ENCODE measurements at regions not wholly inside any gene's neighbourhood (a gene's known extent, or its start where the extent isn't known, plus 50 kb on each side); places are given as distances from the start of the nearest gene placed in this dataset.

GRCh38 chr9:22343218-22343611, 103.4 kb upstream of the DMRTA1 start:
- WGBS = 100% methylated on average over 1 of the region's 1 CpG

GRCh38 chr9:22354699-22355384, 91.8 kb upstream of the DMRTA1 start:
- H2BK15ac ChIP-seq (ENCODE audit: low read depth, poor library complexity, severe bottlenecking) = no peak overlapping the region
- no peak overlapping the region for H3K4ac ChIP-seq (ENCODE audit: low read depth in 1 of 2, low read length in 2 of 2)
- H3K4me2 ChIP-seq (ENCODE audit: low read length, poor library complexity, severe bottlenecking) = no peak overlapping the region
- H3K4me1 ChIP-seq (ENCODE audit: control insufficient read depth, insufficient read depth, low read depth, low read length) = no peaks in the 10 kb centered on the region
- H3K27me3 ChIP-seq (ENCODE audit: control insufficient read depth in 1 of 2, insufficient read depth in 1 of 2, low read length in 2 of 2) = no peaks in the 10 kb centered on the region
- no peak overlapping the region for H2BK120ac ChIP-seq (ENCODE audit: low read depth, low read length)
- no peak overlapping the region for H3K9ac ChIP-seq (ENCODE audit: low read length)
- 96% methylated on average over 10 of the region's 13 CpGs for WGBS
- H2AK5ac ChIP-seq (ENCODE audit: low read length, severe bottlenecking) = no peak overlapping the region
- no peak overlapping the region for H4K91ac ChIP-seq (ENCODE audit: low read length)
- H3K9me3 ChIP-seq (ENCODE audit: control insufficient read depth, low read length) = peaks cover 30% of the 10 kb centered on the region
- H3K79me1 ChIP-seq (replicated peaks; ENCODE audit: low read length, poor library complexity, severe bottlenecking) = no peaks in the 10 kb centered on the region
- no peak overlapping the region for H4K8ac ChIP-seq (ENCODE audit: low read length)
- no peak overlapping the region for H3K23ac ChIP-seq (ENCODE audit: low read length in 2 of 2)
- no peak overlapping the region for H3K27ac ChIP-seq (ENCODE audit: low read length, poor library complexity, severe bottlenecking)
- H3K36me3 ChIP-seq (ENCODE audit: control insufficient read depth in 1 of 2, insufficient read depth in 2 of 2, low read depth in 1 of 2, low read length in 2 of 2) = no peaks in the 10 kb centered on the region
- H3K14ac ChIP-seq (ENCODE audit: low read length in 2 of 2) = no peak overlapping the region
- H2BK5ac ChIP-seq (ENCODE audit: low read depth, low read length, poor library complexity, severe bottlenecking) = no peak overlapping the region
- no peak overlapping the region for H2AFZ ChIP-seq (ENCODE audit: low read depth, low read length)
- DNase-seq = no peak
- no peak overlapping the region for H2BK12ac ChIP-seq (ENCODE audit: low read length in 2 of 2)
- H3K4me3 ChIP-seq (ENCODE audit: insufficient read depth in 1 of 2, low read depth in 1 of 2, low read length in 2 of 2) = no peak overlapping the region
- H3K18ac ChIP-seq (ENCODE audit: low read depth in 1 of 2, low read length in 2 of 2) = no peak overlapping the region

More at GRCh38 chr9:22343218-22343611, 103.4 kb upstream of the DMRTA1 start:
- no peaks in the 10 kb centered on the region for H3K36me3 ChIP-seq (ENCODE audit: control insufficient read depth in 1 of 2, insufficient read depth in 2 of 2, low read depth in 1 of 2, low read length in 2 of 2)
- no peak overlapping the region for H3K4me2 ChIP-seq (ENCODE audit: low read length, poor library complexity, severe bottlenecking)
- H3K23ac ChIP-seq (ENCODE audit: low read length in 2 of 2) = no peak overlapping the region
- no peak overlapping the region for H3K9ac ChIP-seq (ENCODE audit: low read length)
- no peak overlapping the region for H3K27ac ChIP-seq (ENCODE audit: low read length, poor library complexity, severe bottlenecking)
- no peak overlapping the region for H2BK5ac ChIP-seq (ENCODE audit: low read depth, low read length, poor library complexity, severe bottlenecking)
- H3K79me1 ChIP-seq (replicated peaks; ENCODE audit: low read length, poor library complexity, severe bottlenecking) = no peaks in the 10 kb centered on the region
- H2BK120ac ChIP-seq (ENCODE audit: low read depth, low read length) = no peak overlapping the region
- no peaks in the 10 kb centered on the region for H3K4me1 ChIP-seq (ENCODE audit: control insufficient read depth, insufficient read depth, low read depth, low read length)
- no peak overlapping the region for H2AK5ac ChIP-seq (ENCODE audit: low read length, severe bottlenecking)
- H3K4ac ChIP-seq (ENCODE audit: low read depth in 1 of 2, low read length in 2 of 2) = no peak overlapping the region
- H3K18ac ChIP-seq (ENCODE audit: low read depth in 1 of 2, low read length in 2 of 2) = no peak overlapping the region
- DNase-seq = no peak
- no peak overlapping the region for H3K4me3 ChIP-seq (ENCODE audit: insufficient read depth in 1 of 2, low read depth in 1 of 2, low read length in 2 of 2)
- no peak overlapping the region for H4K91ac ChIP-seq (ENCODE audit: low read length)
- no peak overlapping the region for H4K8ac ChIP-seq (ENCODE audit: low read length)
- no peak overlapping the region for H3K14ac ChIP-seq (ENCODE audit: low read length in 2 of 2)
- H2BK12ac ChIP-seq (ENCODE audit: low read length in 2 of 2) = no peak overlapping the region
- no peaks in the 10 kb centered on the region for H3K27me3 ChIP-seq (ENCODE audit: control insufficient read depth in 1 of 2, insufficient read depth in 1 of 2, low read length in 2 of 2)
- H2AFZ ChIP-seq (ENCODE audit: low read depth, low read length) = no peak overlapping the region
- no peak overlapping the region for H2BK15ac ChIP-seq (ENCODE audit: low read depth, poor library complexity, severe bottlenecking)
- H3K9me3 ChIP-seq (ENCODE audit: control insufficient read depth, low read length) = no peaks in the 10 kb centered on the region

- H3K4ac ChIP-seq (ENCODE audit: low read depth in 1 of 2, low read length in 2 of 2) = no peak overlapping the region
- no peak for DNase-seq
- no peak overlapping the region for H4K8ac ChIP-seq (ENCODE audit: low read length)
- no peaks in the 10 kb centered on the region for H3K36me3 ChIP-seq (ENCODE audit: control insufficient read depth in 1 of 2, insufficient read depth in 2 of 2, low read depth in 1 of 2, low read length in 2 of 2)
- H2BK15ac ChIP-seq (ENCODE audit: low read depth, poor library complexity, severe bottlenecking) = no peak overlapping the region
- no peak overlapping the region for H2AFZ ChIP-seq (ENCODE audit: low read depth, low read length)
- H3K14ac ChIP-seq (ENCODE audit: low read length in 2 of 2) = no peak overlapping the region
- no peak overlapping the region for H4K91ac ChIP-seq (ENCODE audit: low read length)
- no peaks in the 10 kb centered on the region for H3K27me3 ChIP-seq (ENCODE audit: control insufficient read depth in 1 of 2, insufficient read depth in 1 of 2, low read length in 2 of 2)
- no peak overlapping the region for H2BK5ac ChIP-seq (ENCODE audit: low read depth, low read length, poor library complexity, severe bottlenecking)
- H3K18ac ChIP-seq (ENCODE audit: low read depth in 1 of 2, low read length in 2 of 2) = no peak overlapping the region
- H3K4me1 ChIP-seq (ENCODE audit: control insufficient read depth, insufficient read depth, low read depth, low read length) = no peaks in the 10 kb centered on the region
- no peaks in the 10 kb centered on the region for H3K79me1 ChIP-seq (replicated peaks; ENCODE audit: low read length, poor library complexity, severe bottlenecking)
- no peak overlapping the region for H3K27ac ChIP-seq (ENCODE audit: low read length, poor library complexity, severe bottlenecking)
- peaks cover 30% of the 10 kb centered on the region for H3K9me3 ChIP-seq (ENCODE audit: control insufficient read depth, low read length)
- H2AK5ac ChIP-seq (ENCODE audit: low read length, severe bottlenecking) = no peak overlapping the region
- no peak overlapping the region for H3K4me2 ChIP-seq (ENCODE audit: low read length, poor library complexity, severe bottlenecking)
- no peak overlapping the region for H3K23ac ChIP-seq (ENCODE audit: low read length in 2 of 2)
- H2BK12ac ChIP-seq (ENCODE audit: low read length in 2 of 2) = no peak overlapping the region
- WGBS = 78% methylated on average over 5 of the region's 5 CpGs
- H3K9ac ChIP-seq (ENCODE audit: low read length) = no peak overlapping the region
- H3K4me3 ChIP-seq (ENCODE audit: insufficient read depth in 1 of 2, low read depth in 1 of 2, low read length in 2 of 2) = no peak overlapping the region
- H2BK120ac ChIP-seq (ENCODE audit: low read depth, low read length) = no peak overlapping the region
Observed at GRCh38 chr9:22356985-22357384, 89.6 kb upstream of the DMRTA1 start.

GRCh38 chr9:22363421-22363887, 83.2 kb upstream of the DMRTA1 start:
- H3K27me3 ChIP-seq (ENCODE audit: control insufficient read depth in 1 of 2, insufficient read depth in 1 of 2, low read length in 2 of 2) = no peaks in the 10 kb centered on the region
- H3K4me2 ChIP-seq (ENCODE audit: low read length, poor library complexity, severe bottlenecking) = no peak overlapping the region
- H2AK5ac ChIP-seq (ENCODE audit: low read length, severe bottlenecking) = no peak overlapping the region
- no peak overlapping the region for H3K18ac ChIP-seq (ENCODE audit: low read depth in 1 of 2, low read length in 2 of 2)
- peaks cover 5% of the 10 kb centered on the region for H3K9me3 ChIP-seq (ENCODE audit: control insufficient read depth, low read length)
- no peak overlapping the region for H3K4me3 ChIP-seq (ENCODE audit: insufficient read depth in 1 of 2, low read depth in 1 of 2, low read length in 2 of 2)
- no peak overlapping the region for H3K14ac ChIP-seq (ENCODE audit: low read length in 2 of 2)
- no peak overlapping the region for H3K27ac ChIP-seq (ENCODE audit: low read length, poor library complexity, severe bottlenecking)
- H3K36me3 ChIP-seq (ENCODE audit: control insufficient read depth in 1 of 2, insufficient read depth in 2 of 2, low read depth in 1 of 2, low read length in 2 of 2) = no peaks in the 10 kb centered on the region
- no peak overlapping the region for H4K91ac ChIP-seq (ENCODE audit: low read length)
- no peak overlapping the region for H3K23ac ChIP-seq (ENCODE audit: low read length in 2 of 2)
- WGBS = 90% methylated on average over 21 of the region's 31 CpGs
- no peak overlapping the region for H3K9ac ChIP-seq (ENCODE audit: low read length)
- no peak for DNase-seq
- H3K79me1 ChIP-seq (replicated peaks; ENCODE audit: low read length, poor library complexity, severe bottlenecking) = no peaks in the 10 kb centered on the region
- H4K8ac ChIP-seq (ENCODE audit: low read length) = no peak overlapping the region
- H2BK12ac ChIP-seq (ENCODE audit: low read length in 2 of 2) = no peak overlapping the region
- no peak overlapping the region for H2BK5ac ChIP-seq (ENCODE audit: low read depth, low read length, poor library complexity, severe bottlenecking)
- no peak overlapping the region for H2AFZ ChIP-seq (ENCODE audit: low read depth, low read length)
- H3K4me1 ChIP-seq (ENCODE audit: control insufficient read depth, insufficient read depth, low read depth, low read length) = no peaks in the 10 kb centered on the region
- no peak overlapping the region for H3K4ac ChIP-seq (ENCODE audit: low read depth in 1 of 2, low read length in 2 of 2)
- no peak overlapping the region for H2BK15ac ChIP-seq (ENCODE audit: low read depth, poor library complexity, severe bottlenecking)
- no peak overlapping the region for H2BK120ac ChIP-seq (ENCODE audit: low read depth, low read length)

Data from mesenchymal stem cell (in vitro differentiated cells and primary cell).